ENCODE measurements at regions not wholly inside any gene's neighbourhood (a gene's known extent, or its start where the extent isn't known, plus 50 kb on each side); places are given as distances from the start of the nearest gene placed in this dataset.

GRCh38 chr6:40760887-40761286 is 173.7 kb upstream of the LRFN2 start:
- no peak for TF ChIP-seq POLR2AphosphoS5 (IDR thresholded peaks at IDR 0.05; ENCODE audit: borderline replicate concordance, low read depth, low read length)
- no peak for TF ChIP-seq EZH2 (IDR thresholded peaks at IDR 0.05)
- no peak for TF ChIP-seq FOXP2 (optimal IDR thresholded peaks at IDR 0.05; ENCODE audit: control extremely low read depth, extremely low read length, insufficient read depth)

All from SK-N-MC (cell line).